HG03575 (cell line): ENCODE measurements at regions not wholly inside any gene's neighbourhood (a gene's known extent, or its start where the extent isn't known, plus 50 kb on each side); places are given as distances from the start of the nearest gene placed in this dataset.
"Not testable (repeated sequence)": the region's sequence is repeated elsewhere in the genome, so short reads cannot be mapped to it uniquely, and the experiment has no call there.

Source experiments
- ATAC-seq: cut with Tn5 transposase; IDR thresholded peaks from one replicate; pipeline ENCODE4 v1.9.1; 2021; ENCODE audit not compliant: unreplicated experiment, insufficient number of reproducible peaks, low FRiP score; ENCODE audit errors: extremely low read depth

GRCh38 chr7:106713452-106713851 lies 52.5 kb upstream of the CCDC71L start:
- ATAC-seq = not testable (repeated sequence)

- ATAC-seq = not testable (repeated sequence)
Observed at GRCh38 chr7:106714590-106715442, 53.9 kb upstream of the CCDC71L start.

- no peak for ATAC-seq
Observed at GRCh38 chr7:106715730-106716129, 54.8 kb upstream of the CCDC71L start.

GRCh38 chr7:106717254-106717954 lies 56.4 kb upstream of the CCDC71L start:
- ATAC-seq = no peak

GRCh38 chr7:106717955-106718871 lies 57.3 kb upstream of the CCDC71L start:
- ATAC-seq = peak; percentile 64

GRCh38 chr7:106720641-106721040 lies 59.7 kb upstream of the CCDC71L start:
- no peak for ATAC-seq

GRCh38 chr7:106721816-106722785 lies 61.1 kb upstream of the CCDC71L start:
- ATAC-seq = no peak

- ATAC-seq = no peak
Observed at GRCh38 chr7:106723398-106723797, 62.4 kb upstream of the CCDC71L start.

GRCh38 chr7:106729720-106730385 lies 68.9 kb upstream of the CCDC71L start:
- ATAC-seq = no peak

GRCh38 chr7:106731187-106731586 lies 70.2 kb upstream of the CCDC71L start:
- peak; percentile 64 for ATAC-seq

GRCh38 chr7:106731646-106732444 lies 70.9 kb upstream of the CCDC71L start:
- ATAC-seq = no peak

- ATAC-seq = no peak
Observed at GRCh38 chr7:106735637-106736036, 74.7 kb upstream of the CCDC71L start.

GRCh38 chr7:106736123-106736507 lies 75.2 kb upstream of the CCDC71L start:
- ATAC-seq = no peak

GRCh38 chr7:106736508-106737201 lies 75.7 kb upstream of the CCDC71L start:
- no peak for ATAC-seq

- ATAC-seq = no peak
Observed at GRCh38 chr7:106737202-106737562, 76.2 kb upstream of the CCDC71L start.

GRCh38 chr7:106740806-106741205 lies 79.8 kb upstream of the CCDC71L start:
- ATAC-seq = no peak
